A673 (cell line): ENCODE measurements at regions not wholly inside any gene's neighbourhood (a gene's known extent, or its start where the extent isn't known, plus 50 kb on each side); places are given as distances from the start of the nearest gene placed in this dataset.

ENCODE experiments used
- BruUV-seq: library from RNA; stranded (reverse); fragments of 400-500 nt; replicated peaks from 2 replicates; lab custom pipeline; 2021; lab: Mats Ljungman, UMichigan
- CTCF ChIA-PET: fragments of 300-600 bp; sonication (Branson Sonifier 250); formaldehyde crosslinking; loops from one replicate; lab custom pipeline; 2022; ENCODE audit warnings: antibody characterized with exemption; lab: Charles Lee
- POLR2A ChIA-PET: fragments of 300-600 bp; sonication (Branson Sonifier 250); formaldehyde crosslinking; loops from one replicate; lab custom pipeline; 2022; ENCODE audit warnings: antibody characterized with exemption; ENCODE audit not compliant: low non-redundant PET; lab: Charles Lee
- DNase-seq: peaks from one replicate; pipeline ENCODE4 v3.0.0-alpha.2; 2015; ENCODE audit warnings: low spot score
- H3K27ac ChIP-seq: fragments of 200-600 bp; sonication (generic); 2 replicates; pipeline ENCODE4 v1.5.1; 2016; ENCODE audit warnings: mixed run types, low read depth, mild to moderate bottlenecking, mixed read lengths, antibody characterized with exemption, low read length; ENCODE audit not compliant: poor library complexity, severe bottlenecking
- H3K27me3 ChIP-seq: fragments of 200-600 bp; sonication (generic); replicated peaks from 2 replicates; pipeline ENCODE4 v1.6.1; 2017; ENCODE audit warnings: mixed run types, low read depth, mild to moderate bottlenecking, mixed read lengths, antibody characterized with exemption, low read length; ENCODE audit not compliant: insufficient read depth, poor library complexity
- H3K36me3 ChIP-seq: fragments of 200-600 bp; sonication (generic); 2 replicates; pipeline ENCODE4 v1.6.1; 2016; ENCODE audit warnings: mixed run types, mild to moderate bottlenecking, mixed read lengths, antibody characterized with exemption, low read length; ENCODE audit not compliant: insufficient read depth, poor library complexity, severe bottlenecking
- H3K4me1 ChIP-seq: fragments of 200-600 bp; sonication (generic); 2 replicates; pipeline ENCODE4 v1.6.1; 2017; ENCODE audit warnings: mixed run types, mild to moderate bottlenecking, mixed read lengths, antibody characterized with exemption, low read length; ENCODE audit not compliant: insufficient read depth, poor library complexity, severe bottlenecking
- H3K4me3 ChIP-seq: fragments of 200-600 bp; sonication (generic); 2 replicates; pipeline ENCODE4 v1.5.1; 2016; ENCODE audit warnings: low read depth, mixed run types, mild to moderate bottlenecking, mixed read lengths, low read length; ENCODE audit not compliant: poor library complexity, severe bottlenecking
- H3K9me3 ChIP-seq: fragments of 200-600 bp; sonication (generic); 2 replicates; pipeline ENCODE4 v1.6.1; 2016; ENCODE audit warnings: mixed run types, low read depth, mild to moderate bottlenecking, mixed read lengths, antibody characterized with exemption, low read length; ENCODE audit not compliant: poor library complexity, severe bottlenecking
- EZH2 ChIP-seq: fragments of 200-600 bp; sonication (generic); IDR thresholded peaks from 2 replicates; pipeline ENCODE4 v1.6.1; 2017; ENCODE audit warnings: borderline replicate concordance, low read depth, mild to moderate bottlenecking, mixed read lengths, antibody characterized with exemption, low read length; ENCODE audit not compliant: poor library complexity, severe bottlenecking
- intact Hi-C: fragments of 100-400 bp; cut with micrococcal nuclease; formaldehyde crosslinking; loops from one replicate; pipeline ENCODE4 v1.10.0; 2022; ENCODE audit not compliant: unreplicated experiment
- TF ChIP-seq, protein P1 (sequence below): fragments of 300-800, 200-600 bp; sonication (generic); conservative IDR thresholded peaks from 2 replicates; pipeline ENCODE4 v1.5.1; 2017; ENCODE audit warnings: low read depth, mild to moderate bottlenecking, antibody characterized with exemption, low read length, moderate library complexity, mixed read lengths

DNA sequence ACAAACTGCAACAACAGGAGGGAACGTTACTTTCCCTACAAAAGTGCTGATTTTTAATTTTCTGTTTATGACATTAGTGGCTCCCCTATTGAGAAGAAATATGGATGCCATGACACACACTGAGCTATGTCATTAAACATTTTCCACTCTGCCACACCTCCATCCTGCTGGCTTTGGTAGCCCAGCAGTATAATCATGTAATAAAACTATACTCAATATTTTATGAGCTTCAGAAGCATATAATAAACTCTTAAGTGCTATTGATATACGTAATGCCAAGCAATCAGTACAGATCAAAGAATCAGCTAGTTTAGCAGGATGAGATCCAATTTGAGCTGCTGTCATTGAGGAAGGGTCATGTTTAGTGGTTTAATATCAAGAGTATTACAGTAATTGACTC is 141.3 kb upstream of the LRRC7 start:
- Histone ChIP-seq H3K36me3 (no peaks in the 10 kb centered on the region), H3K4me3 (no peak overlapping the region), H3K9me3 (no peaks in the 10 kb centered on the region), H3K27ac (no peak overlapping the region), H3K27me3 (no peaks in the 10 kb centered on the region), H3K4me1 (no peaks in the 10 kb centered on the region)
- intact Hi-C loops: no loop called here
- ChIA-PET POLR2A (no interaction called here), CTCF (no interaction called here)
- DNase-seq: no peak
- TF ChIP-seq, protein P1, sequence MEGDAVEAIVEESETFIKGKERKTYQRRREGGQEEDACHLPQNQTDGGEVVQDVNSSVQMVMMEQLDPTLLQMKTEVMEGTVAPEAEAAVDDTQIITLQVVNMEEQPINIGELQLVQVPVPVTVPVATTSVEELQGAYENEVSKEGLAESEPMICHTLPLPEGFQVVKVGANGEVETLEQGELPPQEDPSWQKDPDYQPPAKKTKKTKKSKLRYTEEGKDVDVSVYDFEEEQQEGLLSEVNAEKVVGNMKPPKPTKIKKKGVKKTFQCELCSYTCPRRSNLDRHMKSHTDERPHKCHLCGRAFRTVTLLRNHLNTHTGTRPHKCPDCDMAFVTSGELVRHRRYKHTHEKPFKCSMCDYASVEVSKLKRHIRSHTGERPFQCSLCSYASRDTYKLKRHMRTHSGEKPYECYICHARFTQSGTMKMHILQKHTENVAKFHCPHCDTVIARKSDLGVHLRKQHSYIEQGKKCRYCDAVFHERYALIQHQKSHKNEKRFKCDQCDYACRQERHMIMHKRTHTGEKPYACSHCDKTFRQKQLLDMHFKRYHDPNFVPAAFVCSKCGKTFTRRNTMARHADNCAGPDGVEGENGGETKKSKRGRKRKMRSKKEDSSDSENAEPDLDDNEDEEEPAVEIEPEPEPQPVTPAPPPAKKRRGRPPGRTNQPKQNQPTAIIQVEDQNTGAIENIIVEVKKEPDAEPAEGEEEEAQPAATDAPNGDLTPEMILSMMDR: no peak
- no peak for TF ChIP-seq EZH2
- no TSS peak for BruUV-seq

DNA sequence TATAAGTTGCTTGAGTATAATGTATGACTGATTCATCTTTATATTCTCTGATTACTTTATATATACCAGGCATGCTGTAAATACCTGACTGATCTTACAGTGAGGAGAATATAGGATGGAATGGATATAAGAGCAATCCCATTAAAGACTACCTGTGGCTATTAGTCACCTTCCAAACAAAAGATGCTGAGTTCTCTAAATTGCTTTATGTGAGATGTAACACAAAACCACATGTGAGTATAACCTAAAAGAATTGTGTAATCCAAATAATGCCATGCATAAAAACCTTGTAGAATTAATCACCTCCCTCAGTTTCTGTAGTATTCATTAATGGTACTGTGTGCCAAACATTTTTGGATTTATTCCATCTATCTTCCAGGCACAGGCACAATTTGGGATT is 134.6 kb upstream of the LRRC7 start:
- ChIA-PET POLR2A (no interaction called here), CTCF (no interaction called here)
- TF ChIP-seq, protein P1: no peak
- TF ChIP-seq EZH2: no peak
- H3K4me3 ChIP-seq: no peak overlapping the region
- H3K9me3 ChIP-seq: no peaks in the 10 kb centered on the region
- BruUV-seq: no TSS peak
- no peak overlapping the region for H3K27ac ChIP-seq
- H3K36me3 ChIP-seq: no peaks in the 10 kb centered on the region
- no peaks in the 10 kb centered on the region for H3K4me1 ChIP-seq
- intact Hi-C loops: no loop called here
- no peak for DNase-seq
- no peaks in the 10 kb centered on the region for H3K27me3 ChIP-seq

DNA sequence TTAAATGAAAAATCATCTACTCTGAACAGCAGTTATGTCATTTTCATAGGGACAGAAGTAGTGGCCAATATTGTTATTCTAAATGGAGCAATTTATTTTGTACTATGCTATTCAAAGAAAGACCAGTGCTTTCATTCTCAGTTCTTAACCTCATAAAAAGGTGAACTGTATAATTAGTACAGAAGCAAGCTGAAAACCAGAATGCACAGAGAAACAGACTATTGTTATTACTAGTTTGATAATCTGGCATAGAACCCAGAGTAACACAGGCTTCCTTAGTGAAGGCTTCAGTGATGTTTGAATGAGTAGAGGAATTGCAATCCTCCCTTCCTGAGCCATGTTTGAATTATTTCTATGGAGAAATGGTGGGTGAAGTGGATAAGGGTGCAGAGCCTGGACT is 131.6 kb upstream of the LRRC7 start:
- no peaks in the 10 kb centered on the region for H3K36me3 ChIP-seq
- CTCF ChIA-PET: no interaction called here
- intact Hi-C loops: no loop called here
- BruUV-seq: no TSS peak
- no peak overlapping the region for H3K4me3 ChIP-seq
- no peak for DNase-seq
- TF ChIP-seq, protein P1: no peak
- TF ChIP-seq EZH2: no peak
- no peaks in the 10 kb centered on the region for H3K4me1 ChIP-seq
- H3K9me3 ChIP-seq: no peaks in the 10 kb centered on the region
- no peaks in the 10 kb centered on the region for H3K27me3 ChIP-seq
- POLR2A ChIA-PET: no interaction called here
- H3K27ac ChIP-seq: no peak overlapping the region
